ENCODE measurements at regions not wholly inside any gene's neighbourhood (a gene's known extent, or its start where the extent isn't known, plus 50 kb on each side); places are given as distances from the start of the nearest gene placed in this dataset.

- FAIRE-seq: no peak
- no peaks in the 10 kb centered on the region for H3K23me2 ChIP-seq (ENCODE audit: low read depth, low read length)
- TF ChIP-seq TEAD4 (IDR thresholded peaks at IDR 0.05; ENCODE audit: low read depth, low read length) (no peak), MAFK (IDR thresholded peaks at IDR 0.05; ENCODE audit: low read depth, low read length) (no peak), KDM5A (IDR thresholded peaks at IDR 0.05; ENCODE audit: low read length) (no peak), NRF1 (IDR thresholded peaks at IDR 0.05; ENCODE audit: low read depth, low read length) (no peak), EZH2 (IDR thresholded peaks at IDR 0.05; ENCODE audit: low read depth, low read length, severe bottlenecking) (no peak), HDAC6 (IDR thresholded peaks at IDR 0.05; ENCODE audit: low read depth, low read length) (no peak), EP300 (IDR thresholded peaks at IDR 0.05; ENCODE audit: borderline replicate concordance in 1 of 2, low read depth in 2 of 2, low read length in 2 of 2) (no peak), YY1 (IDR thresholded peaks at IDR 0.05; ENCODE audit: low read depth, low read length) (no peak), RNF2 (IDR thresholded peaks at IDR 0.05; ENCODE audit: borderline replicate concordance, low read depth, low read length, missing control alignments, poor library complexity, severe bottlenecking) (no peak)
- TF ChIP-seq, protein P1, sequence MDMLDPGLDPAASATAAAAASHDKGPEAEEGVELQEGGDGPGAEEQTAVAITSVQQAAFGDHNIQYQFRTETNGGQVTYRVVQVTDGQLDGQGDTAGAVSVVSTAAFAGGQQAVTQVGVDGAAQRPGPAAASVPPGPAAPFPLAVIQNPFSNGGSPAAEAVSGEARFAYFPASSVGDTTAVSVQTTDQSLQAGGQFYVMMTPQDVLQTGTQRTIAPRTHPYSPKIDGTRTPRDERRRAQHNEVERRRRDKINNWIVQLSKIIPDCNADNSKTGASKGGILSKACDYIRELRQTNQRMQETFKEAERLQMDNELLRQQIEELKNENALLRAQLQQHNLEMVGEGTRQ (IDR thresholded peaks at IDR 0.05; ENCODE audit: low read length): no peak
- TF ChIP-seq, protein P2, sequence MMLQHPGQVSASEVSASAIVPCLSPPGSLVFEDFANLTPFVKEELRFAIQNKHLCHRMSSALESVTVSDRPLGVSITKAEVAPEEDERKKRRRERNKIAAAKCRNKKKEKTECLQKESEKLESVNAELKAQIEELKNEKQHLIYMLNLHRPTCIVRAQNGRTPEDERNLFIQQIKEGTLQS (IDR thresholded peaks at IDR 0.05; ENCODE audit: insufficient read depth, low read depth, low read length): no peak
Observed at GRCh38 chr15:68518785-68519430, 59.9 kb upstream of the CORO2B start.

More at GRCh38 chr15:68518785-68519430, 59.9 kb upstream of the CORO2B start:
- Histone ChIP-seq H3K4me2 (ENCODE audit: insufficient read depth in 1 of 2, low read depth in 2 of 2, low read length in 2 of 2) (no peak overlapping the region), H3K18ac (ENCODE audit: extremely low read depth, low read length) (no peak overlapping the region), H3K14ac (ENCODE audit: insufficient read length) (no peak overlapping the region), H3K9ac (replicated peaks in 1 of 4; ENCODE audit: extremely low read depth in 1 of 4, low read depth in 3 of 4, low read length in 3 of 4) (no peak overlapping the region), H4K91ac (replicated peaks; ENCODE audit: insufficient read length, low read length) (no peak overlapping the region), H2BK15ac (ENCODE audit: low read length) (no peak overlapping the region), H4K8ac (ENCODE audit: extremely low read depth, insufficient read depth, low read length) (peak overlapping the region; percentile 43; the same call in 1 of the 2 replicates), H3K27me3 (replicated peaks in 1 of 4; ENCODE audit: control insufficient read depth in 3 of 4, extremely low read depth in 1 of 4, insufficient read depth in 3 of 4, low read length in 3 of 4) (no peaks in the 10 kb centered on the region), H3K79me2 (ENCODE audit: control insufficient read depth in 1 of 2, insufficient read depth in 2 of 2, low read length in 2 of 2) (no peaks in the 10 kb centered on the region), H2BK12ac (ENCODE audit: low read depth, low read length) (no peak overlapping the region), H3K4ac (replicated peaks; ENCODE audit: insufficient read length, low read depth, low read length) (no peak overlapping the region), H4K5ac (ENCODE audit: insufficient read length, low read depth, low read length) (no peak overlapping the region), H4K20me1 (replicated peaks in 1 of 2; ENCODE audit: control insufficient read depth in 1 of 2, insufficient read depth in 2 of 2, low read length in 2 of 2) (no peaks in the 10 kb centered on the region), H2AFZ (ENCODE audit: low read length) (no peak overlapping the region), H2BK5ac (ENCODE audit: low read depth, low read length) (no peak overlapping the region), H3K56ac (replicated peaks; ENCODE audit: insufficient read length, low read depth, low read length) (no peak overlapping the region), H3K4me3 (ENCODE audit: extremely low read depth in 1 of 4, insufficient read depth in 2 of 4, low read depth in 3 of 4, low read length in 4 of 4) (no peak overlapping the region), H3K23ac (ENCODE audit: insufficient read length) (no peak overlapping the region), H2BK20ac (ENCODE audit: low read length) (no peak overlapping the region), H3K4me1 (replicated peaks in 1 of 4; ENCODE audit: control insufficient read depth in 3 of 4, insufficient read depth in 4 of 4, low read length in 3 of 4) (peaks cover 8 to 12% (median 9%) of the 10 kb centered on the region in 4 experiments; a peak in 6 of 7 replicates), H3K9me3 (ENCODE audit: insufficient read depth in 2 of 2, low read depth in 1 of 2, low read length in 1 of 2) (no peaks in the 10 kb centered on the region), H2AK5ac (ENCODE audit: low read depth, low read length) (no peak overlapping the region), H3K27ac (ENCODE audit: low read depth, low read length) (no peak overlapping the region), H3K79me1 (ENCODE audit: low read depth, low read length) (no peaks in the 10 kb centered on the region), H3K36me3 (ENCODE audit: control insufficient read depth in 2 of 4, insufficient read depth in 4 of 4, low read length in 3 of 4) (no peaks in the 10 kb centered on the region), H2BK120ac (replicated peaks; ENCODE audit: low read depth, low read length) (no peak overlapping the region)
- ChIA-PET POLR2A (ENCODE audit: partially characterized antibody) (no interaction called here), CTCF (ENCODE audit: partially characterized antibody) (interaction anchor here (2.0 kb wide), 1 partner anchor 20 kb away, joined by 4 read pairs; no protein-coding TSS in a partner anchor)
- DNase-seq (ENCODE audit: low read depth in 1 of 2, low spot score in 2 of 2): no peak
- WGBS, 2 experiments (ENCODE audit: extremely low coverage in 1 of 2, insufficient coverage in 1 of 2, insufficient read length in 1 of 2, insufficient replicate concordance in 2 of 2, low coverage in 1 of 2, low lambda C conversion rate in 2 of 2, missing lambda C conversion rate in 1 of 2): 92% methylated on average over 6 of the region's 6 CpGs; no CpG with 5 or more reads in 1 of the 2 experiments
